ENCODE measurements at regions not wholly inside any gene's neighbourhood (a gene's known extent, or its start where the extent isn't known, plus 50 kb on each side); places are given as distances from the start of the nearest gene placed in this dataset.

DNA sequence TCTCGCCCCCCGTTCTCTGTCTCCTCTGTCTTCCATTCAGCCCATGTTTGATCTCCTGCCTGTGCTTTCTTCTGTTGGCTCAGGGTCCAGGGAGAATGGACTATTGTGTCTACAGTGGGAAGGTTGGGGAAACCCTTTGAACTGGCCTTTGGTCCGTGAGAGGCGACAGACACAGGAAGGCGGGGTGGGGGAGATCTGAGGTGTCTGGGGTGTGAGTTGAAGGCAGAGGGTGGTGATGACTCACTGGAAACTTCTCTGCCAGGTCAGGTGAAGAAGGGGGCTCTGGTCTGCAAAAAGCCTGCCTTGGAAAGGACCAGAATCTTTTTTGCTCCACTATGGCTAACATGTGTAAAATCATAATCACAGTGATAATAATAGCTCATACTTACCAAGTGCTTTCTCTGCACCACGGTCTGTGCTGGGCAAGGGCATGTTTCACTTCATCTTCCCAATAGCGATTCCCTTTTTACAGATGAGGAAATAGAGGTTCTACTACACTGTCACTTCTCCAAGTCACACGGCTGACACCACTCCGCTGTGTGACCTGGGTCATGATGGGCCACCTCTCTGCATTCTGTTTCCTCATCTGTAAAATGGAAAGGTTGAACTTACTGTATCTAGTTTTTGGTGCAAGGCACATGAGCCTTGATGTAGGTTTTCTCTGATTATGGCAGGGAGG, 99.8 kb upstream of the ALX4 start:
- no peak overlapping the region for H3K4me3 ChIP-seq (ENCODE audit: low read depth, low read length)
- TF ChIP-seq, protein P1, sequence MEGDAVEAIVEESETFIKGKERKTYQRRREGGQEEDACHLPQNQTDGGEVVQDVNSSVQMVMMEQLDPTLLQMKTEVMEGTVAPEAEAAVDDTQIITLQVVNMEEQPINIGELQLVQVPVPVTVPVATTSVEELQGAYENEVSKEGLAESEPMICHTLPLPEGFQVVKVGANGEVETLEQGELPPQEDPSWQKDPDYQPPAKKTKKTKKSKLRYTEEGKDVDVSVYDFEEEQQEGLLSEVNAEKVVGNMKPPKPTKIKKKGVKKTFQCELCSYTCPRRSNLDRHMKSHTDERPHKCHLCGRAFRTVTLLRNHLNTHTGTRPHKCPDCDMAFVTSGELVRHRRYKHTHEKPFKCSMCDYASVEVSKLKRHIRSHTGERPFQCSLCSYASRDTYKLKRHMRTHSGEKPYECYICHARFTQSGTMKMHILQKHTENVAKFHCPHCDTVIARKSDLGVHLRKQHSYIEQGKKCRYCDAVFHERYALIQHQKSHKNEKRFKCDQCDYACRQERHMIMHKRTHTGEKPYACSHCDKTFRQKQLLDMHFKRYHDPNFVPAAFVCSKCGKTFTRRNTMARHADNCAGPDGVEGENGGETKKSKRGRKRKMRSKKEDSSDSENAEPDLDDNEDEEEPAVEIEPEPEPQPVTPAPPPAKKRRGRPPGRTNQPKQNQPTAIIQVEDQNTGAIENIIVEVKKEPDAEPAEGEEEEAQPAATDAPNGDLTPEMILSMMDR (IDR thresholded peaks at IDR 0.05; ENCODE audit: low read depth, low read length, missing control alignments): no peak
- DNase-seq (ENCODE audit: low read depth): no peak

DNA sequence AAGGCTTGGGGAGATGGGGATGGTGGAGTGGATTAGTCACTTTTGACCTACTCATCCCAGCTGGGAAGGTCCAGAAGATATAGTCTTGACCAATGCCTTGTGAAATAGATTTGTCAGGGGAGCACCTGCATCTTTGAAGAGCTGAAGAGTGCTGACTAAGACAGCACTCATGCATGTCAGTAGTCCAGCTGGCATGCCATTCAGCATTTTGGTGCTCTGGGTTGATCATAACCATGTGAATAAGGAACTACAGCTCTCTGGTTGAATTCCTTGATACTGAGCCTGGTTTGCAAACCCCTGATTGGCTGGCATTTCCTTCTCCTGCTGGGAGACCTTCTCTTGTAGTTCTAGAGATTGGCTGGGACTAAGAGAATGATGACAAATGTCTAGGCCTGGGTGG, 106.8 kb upstream of the ALX4 start:
- TF ChIP-seq, protein P1 (IDR thresholded peaks at IDR 0.05; ENCODE audit: low read depth, low read length, missing control alignments): no peak
- H3K4me3 ChIP-seq (ENCODE audit: low read depth, low read length): no peak overlapping the region
- no peak for DNase-seq (ENCODE audit: low read depth)

DNA sequence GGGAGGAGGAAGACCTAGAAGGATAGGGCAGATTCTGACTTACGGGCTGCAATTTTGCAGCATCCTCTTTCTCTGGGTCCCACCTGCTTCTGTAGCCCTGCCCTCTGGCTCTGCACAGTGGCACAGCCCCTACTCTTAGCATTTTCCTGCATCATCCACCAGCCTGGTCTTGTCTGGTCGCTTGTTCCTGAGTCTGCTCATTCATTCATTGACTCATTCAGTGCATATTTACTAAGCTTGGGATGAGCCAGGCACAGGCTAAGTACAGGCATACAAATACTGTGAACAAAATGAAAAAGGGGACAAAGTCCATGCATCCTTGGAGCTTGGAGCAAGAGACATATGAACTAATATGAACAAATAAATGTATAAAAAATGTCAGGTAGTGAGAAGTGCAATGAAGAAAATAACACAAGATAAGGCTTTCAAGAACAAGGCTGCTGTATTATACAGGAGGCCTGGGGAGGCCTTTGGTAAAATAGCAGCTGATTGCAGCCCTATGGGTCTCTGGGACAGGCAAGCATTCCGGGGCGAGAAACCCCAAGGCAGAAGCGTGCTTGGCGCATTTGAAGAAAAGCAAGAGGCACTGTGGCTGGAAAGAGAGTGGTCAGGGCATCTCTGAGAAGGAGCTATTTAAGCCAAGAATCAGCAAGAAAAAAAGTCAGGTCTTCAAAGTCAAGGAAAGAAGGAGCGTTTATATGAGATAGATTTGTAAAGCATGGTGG, 108.0 kb upstream of the ALX4 start:
- H3K4me3 ChIP-seq (ENCODE audit: low read depth, low read length): no peak overlapping the region
- DNase-seq (ENCODE audit: low read depth): no peak
- TF ChIP-seq, protein P1 (IDR thresholded peaks at IDR 0.05; ENCODE audit: low read depth, low read length, missing control alignments): no peak

DNA sequence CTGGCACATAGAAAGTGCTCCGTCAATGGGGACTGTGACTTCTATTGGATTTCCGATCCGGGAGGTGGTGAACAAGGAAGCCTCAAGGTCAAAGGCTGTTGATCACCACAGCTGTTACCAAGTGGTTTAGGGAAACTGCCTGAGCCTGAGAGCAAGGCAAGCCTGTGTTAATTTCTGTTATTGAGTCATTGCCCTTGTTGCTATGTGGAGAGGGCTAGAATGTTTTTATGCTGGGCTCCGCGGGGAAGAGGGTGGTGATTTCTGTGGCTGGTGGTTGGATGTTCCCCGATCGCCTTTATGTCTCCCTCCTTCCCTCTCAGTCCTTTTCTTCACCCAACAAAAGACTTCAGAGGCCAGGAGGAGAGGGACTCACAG, 108.5 kb upstream of the ALX4 start:
- no peak overlapping the region for H3K4me3 ChIP-seq (ENCODE audit: low read depth, low read length)
- TF ChIP-seq, protein P1 (IDR thresholded peaks at IDR 0.05; ENCODE audit: low read depth, low read length, missing control alignments): no peak
- DNase-seq (ENCODE audit: low read depth): no peak

DNA sequence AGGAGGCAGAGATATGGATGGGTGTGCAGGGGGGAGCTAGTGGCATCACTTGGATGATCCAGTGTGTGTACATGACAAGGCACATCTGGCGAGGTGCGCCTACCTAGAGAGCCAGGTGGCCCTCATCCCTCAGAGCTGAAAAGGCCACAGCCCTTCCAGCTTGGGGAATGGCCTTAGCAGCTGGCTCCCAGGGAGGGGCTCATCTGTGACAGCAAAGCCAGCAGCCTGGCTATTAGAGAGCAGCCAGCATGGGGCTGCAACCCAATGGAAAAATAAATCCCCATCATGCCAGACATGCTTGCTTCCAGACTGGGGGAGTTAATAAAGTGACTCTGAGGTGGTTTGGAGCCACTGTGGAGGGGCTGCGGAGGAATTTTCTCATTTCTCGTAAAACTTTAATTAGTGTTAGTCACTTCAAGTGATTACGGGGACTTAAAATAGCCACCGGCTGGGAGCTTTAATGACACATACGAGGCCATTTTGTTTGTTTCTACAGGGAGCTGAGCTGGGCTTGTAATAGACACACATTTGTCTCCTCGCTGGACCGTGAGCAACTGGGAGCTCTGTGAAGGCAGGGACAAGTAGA, 111.2 kb upstream of the ALX4 start:
- DNase-seq (ENCODE audit: low read depth): no peak
- no peak overlapping the region for H3K4me3 ChIP-seq (ENCODE audit: low read depth, low read length)
- TF ChIP-seq, protein P1 (IDR thresholded peaks at IDR 0.05; ENCODE audit: low read depth, low read length, missing control alignments): no peak

DNA sequence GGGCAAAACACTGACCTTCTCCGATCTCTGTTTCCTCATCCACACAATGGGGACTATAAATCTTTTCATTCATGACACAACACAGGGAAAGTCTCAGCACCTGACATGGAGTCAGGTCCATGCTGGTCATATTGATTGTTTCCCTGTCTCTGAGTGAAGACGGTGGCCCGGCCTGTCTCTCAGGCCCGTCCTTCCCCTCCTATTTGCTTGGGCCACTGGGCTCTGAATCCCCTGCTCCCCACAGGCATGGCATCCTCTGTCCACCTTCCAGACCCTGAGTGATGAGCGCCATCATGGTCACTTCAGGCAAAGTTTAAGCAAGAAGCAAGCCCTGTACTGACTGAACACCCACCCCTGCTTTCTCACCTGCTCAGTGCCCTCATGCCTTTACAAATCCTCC, 113.3 kb upstream of the ALX4 start:
- H3K4me3 ChIP-seq (ENCODE audit: low read depth, low read length): no peak overlapping the region

More for the DNA sequence above, 113.3 kb upstream of the ALX4 start:
- TF ChIP-seq, protein P1 (IDR thresholded peaks at IDR 0.05; ENCODE audit: low read depth, low read length, missing control alignments): no peak
- no peak for DNase-seq (ENCODE audit: low read depth)

Data from GM12864 (cell line).